Left ventricle myocardium superior (tissue), 1 donor: ENCODE measurements at regions not wholly inside any gene's neighbourhood (a gene's known extent, or its start where the extent isn't known, plus 50 kb on each side); places are given as distances from the start of the nearest gene placed in this dataset.

Experiments
- ATAC-seq: fragments of 200-7000 bp; cut with Tn5 transposase; one replicate; pipeline ENCODE4 v1.9.1; 2020; ENCODE audit warnings: mild to moderate bottlenecking, moderate library complexity
- DNase-seq: peaks from one replicate; pipeline ENCODE4 v3.0.0-alpha.2; 2020
- intact Hi-C: fragments of 100-400 bp; cut with micrococcal nuclease; formaldehyde crosslinking; loops from one replicate; pipeline ENCODE4 v1.11.0; 2022
- donor health status: DM: no; HTN: yes; CAD: no; lungs with severe emphysema.

DNA sequence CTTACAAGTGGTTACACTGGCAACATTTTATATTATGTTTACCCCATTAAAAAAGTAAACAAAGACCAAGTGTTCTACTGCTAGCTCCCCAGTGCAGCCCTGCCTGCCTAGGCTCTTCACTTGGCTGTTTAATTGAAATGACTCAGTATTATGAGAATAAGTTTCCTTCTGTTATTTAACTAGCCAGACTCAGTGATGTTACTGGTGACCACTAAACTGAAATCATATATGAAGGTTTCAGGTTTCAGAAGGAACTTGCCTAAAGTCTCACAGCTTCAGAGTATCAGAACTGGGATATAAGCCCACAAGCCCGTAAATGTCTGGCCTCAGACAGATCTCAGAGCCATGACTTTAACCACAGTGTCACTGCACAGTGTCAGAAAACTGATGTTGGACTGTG lies 66.8 kb upstream of the EXOC4 start:
- intact Hi-C loops, result no loop called here
- ATAC-seq (no peak), DNase-seq (no peak)

DNA sequence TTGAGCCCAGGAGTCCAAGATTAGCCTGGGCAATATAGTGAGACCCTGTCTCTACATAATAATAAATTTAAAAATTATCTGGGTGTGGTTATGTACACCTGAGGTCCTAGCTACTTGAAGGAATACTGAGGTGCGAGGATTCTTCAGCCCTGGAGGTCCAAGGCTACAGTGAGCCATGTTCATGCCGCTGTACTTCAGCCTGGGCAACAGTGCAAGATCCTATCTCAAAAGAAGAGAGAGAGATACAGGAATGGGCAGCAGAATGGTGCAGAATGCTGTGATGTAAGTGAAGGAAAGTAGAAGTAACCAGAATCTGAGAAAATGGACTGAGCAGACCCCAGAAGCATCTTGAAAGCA lies 62.7 kb upstream of the EXOC4 start:
- intact Hi-C loops, result no loop called here
- no peak for DNase-seq
- ATAC-seq, result no peak

DNA sequence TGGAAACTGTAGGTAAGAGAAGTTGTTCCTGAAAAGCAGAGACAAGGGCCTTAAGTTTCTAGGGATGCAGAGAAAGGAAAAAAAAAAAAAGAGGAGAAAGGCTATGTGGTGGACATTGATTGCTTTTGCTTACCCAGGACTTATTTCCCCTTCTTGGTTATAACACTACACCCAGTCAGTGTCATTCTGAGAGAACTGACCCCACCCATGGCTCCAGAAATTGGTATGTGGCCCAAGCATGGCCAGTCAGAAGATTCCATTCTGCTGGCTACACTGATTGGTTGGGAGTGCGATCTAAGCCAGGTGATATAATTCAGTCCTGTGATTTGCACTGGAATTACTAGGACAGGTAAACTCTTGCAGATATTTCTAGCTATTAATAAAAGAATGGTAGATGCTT lies 62.2 kb upstream of the EXOC4 start:
- no peak for ATAC-seq
- intact Hi-C loops, result no loop called here
- no peak for DNase-seq

DNA sequence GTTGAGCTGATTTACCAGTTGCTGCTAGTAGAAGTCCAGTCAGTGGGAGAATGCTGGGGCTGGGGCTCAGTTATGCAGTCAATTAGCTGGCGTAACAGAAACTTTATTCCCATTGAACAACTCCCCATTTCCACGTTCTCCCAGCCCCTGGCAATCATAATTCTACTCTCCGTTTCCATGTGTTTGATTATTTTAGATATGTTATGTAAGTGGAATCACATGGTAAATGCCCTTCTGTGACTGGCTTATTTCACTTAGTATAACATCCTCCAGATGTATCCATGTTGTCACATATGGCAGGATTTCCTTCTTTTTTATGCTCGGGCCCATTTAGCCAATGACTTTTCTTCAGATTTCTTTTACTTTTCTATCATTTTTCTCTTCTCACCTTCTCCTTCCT lies 61.1 kb upstream of the EXOC4 start:
- DNase-seq, result no peak
- intact Hi-C loops, result no loop called here
- no peak for ATAC-seq

DNA sequence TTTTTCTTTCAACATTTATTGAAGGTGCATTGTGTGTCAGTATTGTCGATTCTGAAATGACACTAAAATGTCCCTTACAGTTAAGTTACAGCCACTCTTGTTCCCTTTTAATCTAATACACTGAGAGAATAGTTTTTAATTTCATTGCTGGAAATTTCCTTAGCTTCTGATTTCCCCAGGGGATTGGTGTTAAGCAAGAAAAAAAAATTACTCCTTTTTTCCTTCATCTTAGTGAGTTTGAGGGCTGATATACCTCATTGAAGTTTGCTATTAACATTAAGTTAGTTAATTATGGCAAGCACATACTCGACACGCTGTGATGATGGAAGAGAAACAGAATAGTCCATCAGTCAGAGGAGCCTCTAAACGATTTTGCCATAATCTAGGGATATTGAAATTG lies 57.0 kb upstream of the EXOC4 start:
- ATAC-seq (no peak), DNase-seq (no peak)
- intact Hi-C loops, result no loop called here

DNA sequence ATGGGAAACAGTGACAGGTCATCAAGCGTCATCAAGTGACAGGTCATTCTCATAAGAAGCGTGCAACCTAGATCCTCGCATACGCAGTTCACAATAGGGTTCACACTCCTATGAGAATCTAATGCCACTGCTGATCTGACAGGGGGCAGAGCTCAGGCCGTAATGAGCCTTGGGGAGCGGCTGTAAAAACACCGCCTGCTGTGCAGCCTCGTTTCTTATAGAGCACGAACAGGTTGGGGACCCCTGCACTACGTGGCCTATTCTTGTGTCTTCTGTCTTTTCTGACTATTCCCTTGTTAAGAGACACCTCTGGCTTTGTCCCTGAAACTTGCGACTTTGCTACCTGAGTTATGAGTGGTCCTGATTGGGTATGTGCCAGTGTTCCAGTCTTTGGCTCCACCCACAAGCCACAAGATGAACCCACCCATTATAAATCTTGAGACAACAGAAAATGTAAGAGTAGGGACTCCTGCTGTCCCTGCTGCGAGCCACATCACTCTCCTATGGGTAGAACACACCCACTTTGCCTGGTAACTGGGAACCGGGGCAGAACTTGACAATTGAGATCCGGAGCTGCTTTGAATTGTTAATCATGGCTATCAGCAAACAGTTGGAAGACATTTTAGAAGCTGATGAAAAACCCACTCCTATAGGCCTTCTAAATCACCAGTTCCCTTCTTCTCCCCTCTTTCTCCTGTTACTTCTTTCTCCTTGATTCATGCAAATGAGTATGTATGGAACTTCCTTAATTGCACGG lies 55.8 kb upstream of the EXOC4 start:
- intact Hi-C loops, result no loop called here
- no peak for ATAC-seq

DNA sequence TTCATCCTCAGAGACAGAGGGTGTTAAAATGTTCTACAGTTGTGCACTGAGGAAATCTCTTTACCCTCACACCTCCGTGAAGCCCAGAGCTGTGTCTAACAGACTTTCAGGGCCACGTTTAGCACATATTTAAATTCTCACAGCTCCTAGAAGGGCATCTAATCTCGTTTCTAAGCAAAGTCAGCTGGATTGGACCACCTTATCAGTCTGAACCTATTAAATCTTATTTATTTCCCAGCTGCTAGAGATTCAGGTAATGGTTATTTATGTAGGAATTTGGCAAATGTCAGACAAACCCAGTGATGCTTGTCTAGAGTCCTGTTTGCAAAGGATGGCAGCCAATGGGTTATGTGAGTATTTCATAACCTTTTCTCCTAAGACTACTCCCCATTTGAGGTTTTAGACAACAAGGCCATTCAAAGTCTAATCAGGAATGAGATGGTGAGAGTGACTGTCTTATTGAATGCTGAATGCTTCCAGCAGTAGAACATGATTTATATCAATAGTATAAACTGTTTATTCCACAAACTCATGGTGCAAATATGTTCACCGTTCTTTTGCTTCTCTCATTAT lies 54.8 kb upstream of the EXOC4 start:
- intact Hi-C loops, result no loop called here
- ATAC-seq, result no peak

More for the DNA sequence above, 55.8 kb upstream of the EXOC4 start:
- no peak for DNase-seq

DNA sequence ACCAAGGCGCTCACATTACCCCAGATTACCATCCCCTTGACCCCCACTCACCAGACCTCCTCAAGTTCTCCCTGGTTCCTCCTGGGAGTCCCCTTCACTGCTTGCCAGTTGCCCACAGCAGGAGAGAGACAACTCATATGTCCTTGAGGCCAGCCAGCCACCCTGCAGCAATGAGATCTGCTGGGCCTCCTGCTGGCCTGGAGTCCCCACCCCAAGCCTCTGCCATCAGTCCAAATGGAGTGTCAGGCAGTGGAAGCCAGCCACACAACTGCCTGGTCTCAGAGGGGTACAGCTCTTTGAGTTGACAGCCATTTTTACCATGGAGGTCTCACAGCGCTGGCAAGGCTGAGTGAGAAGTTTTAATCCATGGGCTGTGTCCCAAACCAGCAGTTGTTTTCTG lies 53.0 kb upstream of the EXOC4 start:
- DNase-seq (no peak), ATAC-seq (no peak)
- intact Hi-C loops, result no loop called here

More for the DNA sequence above, 54.8 kb upstream of the EXOC4 start:
- DNase-seq, result no peak

DNA sequence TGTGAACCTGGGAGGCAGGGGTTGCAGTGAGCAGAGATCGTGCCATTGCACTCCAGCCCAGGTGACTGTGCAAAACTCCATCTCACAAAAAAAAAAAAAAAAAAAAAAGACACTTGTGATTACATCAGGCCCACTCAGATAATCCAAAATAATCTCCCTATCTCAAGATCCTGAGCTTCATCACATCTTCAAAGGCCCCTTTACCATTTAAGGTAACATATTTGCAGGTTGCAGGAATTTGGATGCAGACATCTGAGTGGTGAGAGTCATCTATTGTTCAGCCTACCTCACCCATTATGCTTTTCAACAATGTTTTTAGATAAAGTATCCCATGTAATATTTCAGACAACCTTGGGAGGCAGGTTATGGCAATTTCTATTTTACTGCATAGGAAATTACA lies 51.4 kb upstream of the EXOC4 start:
- ATAC-seq (no peak), DNase-seq (no peak)
- intact Hi-C loops, result no loop called here

DNA sequence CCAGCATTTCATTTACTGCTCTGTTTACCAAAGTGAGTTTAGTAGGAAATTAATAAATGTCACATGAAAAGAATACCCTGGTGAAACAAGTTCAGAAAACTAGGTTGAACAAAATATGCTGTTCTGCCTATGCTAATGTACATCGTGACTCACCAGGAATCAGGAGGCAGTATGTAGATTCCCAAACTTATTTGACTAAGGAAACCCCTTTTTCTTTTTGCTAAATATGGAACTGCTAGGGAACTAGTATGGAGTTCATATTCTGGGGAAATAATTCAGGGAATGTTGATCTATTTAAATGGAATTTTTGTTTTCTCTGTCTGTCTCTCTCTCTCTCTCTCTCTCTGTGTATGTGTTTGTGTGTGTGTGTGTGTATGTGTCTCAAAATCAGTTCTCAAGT lies 49.9 kb upstream of the EXOC4 start:
- intact Hi-C loops, result no loop called here
- no peak for ATAC-seq

More for the DNA sequence above, 49.9 kb upstream of the EXOC4 start:
- no peak for DNase-seq
